ENCODE measurements at regions not wholly inside any gene's neighbourhood (a gene's known extent, or its start where the extent isn't known, plus 50 kb on each side); places are given as distances from the start of the nearest gene placed in this dataset.

- Histone ChIP-seq H3K9ac (ENCODE audit: insufficient read depth, low read length, poor library complexity, severe bottlenecking) (no peak overlapping the region), H3K36me3 (replicated peaks in 1 of 2; ENCODE audit: control insufficient read depth in 1 of 2, insufficient read depth in 2 of 2, low read length in 2 of 2) (no peaks in the 10 kb centered on the region), H3K27ac (ENCODE audit: low read depth in 1 of 2, low read length in 2 of 2) (no peak overlapping the region), H3K4me1 (ENCODE audit: control insufficient read depth in 1 of 2, insufficient read depth in 2 of 2, low read length in 2 of 2) (no peaks in the 10 kb centered on the region), H4K20me1 (ENCODE audit: insufficient read depth, low read length) (no peaks in the 10 kb centered on the region), H2AFZ (ENCODE audit: insufficient read depth, low read depth, low read length, poor library complexity, severe bottlenecking) (no peak overlapping the region), H3K27me3 (ENCODE audit: control insufficient read depth in 2 of 2, insufficient read depth in 2 of 2, low read length in 2 of 2) (no peaks in the 10 kb centered on the region), H3K9me3 (replicated peaks in 1 of 2; ENCODE audit: control insufficient read depth in 1 of 2, insufficient read depth in 1 of 2, low read length in 2 of 2) (peaks cover 0 to 9% of the 10 kb centered on the region in 2 donors), H3K4me3 (replicated peaks in 1 of 3; ENCODE audit: low read depth in 2 of 3, low read length in 3 of 3) (no peak overlapping the region), H3K79me2 (ENCODE audit: insufficient read depth, low read length) (no peaks in the 10 kb centered on the region), H3K4me2 (replicated peaks; ENCODE audit: extremely low read depth, low read length, poor library complexity, severe bottlenecking) (no peak overlapping the region)
- whole genome bisulfite sequencing (ENCODE audit: insufficient coverage), result no CpG with 5 or more reads among the region's 1 CpG
- no peak overlapping the region for H3K4me3 Mint-ChIP-seq
- H3K27me3 Mint-ChIP-seq (ENCODE audit: low read depth in 3 of 3), result no peaks in the 10 kb centered on the region
- H3K4me1 Mint-ChIP-seq, result no peaks in the 10 kb centered on the region
- H3K36me3 Mint-ChIP-seq, result no peaks in the 10 kb centered on the region
- TF ChIP-seq CTCF (IDR thresholded peaks at IDR 0.05), result no peak
- no peak for DNase-seq
- intact Hi-C loops (cut with micrococcal nuclease), result no loop called here
- peaks cover 1 to 8% (median 3%) of the 10 kb centered on the region in 7 donors for H3K9me3 Mint-ChIP-seq
- H3K27ac Mint-ChIP-seq, result no peak overlapping the region
These were observed 58.4 kb upstream of the MARCHF11 start for GRCh38 chr5:16238018-16238417.

GRCh38 chr5:16234598-16234997 lies 55.0 kb upstream of the MARCHF11 start:
- WGBS (ENCODE audit: insufficient coverage), result 89% methylated on average over 5 of the region's 6 CpGs
- H3K4me1 Mint-ChIP-seq, result no peaks in the 10 kb centered on the region

More at GRCh38 chr5:16234598-16234997, 55.0 kb upstream of the MARCHF11 start:
- no peak overlapping the region for H3K9ac ChIP-seq (ENCODE audit: insufficient read depth, low read length, poor library complexity, severe bottlenecking)
- no peaks in the 10 kb centered on the region for H3K79me2 ChIP-seq (ENCODE audit: insufficient read depth, low read length)
- H3K9me3 ChIP-seq (replicated peaks in 1 of 2; ENCODE audit: control insufficient read depth in 1 of 2, insufficient read depth in 1 of 2, low read length in 2 of 2), result peaks cover 0 to 7% of the 10 kb centered on the region in 2 donors
- H3K36me3 Mint-ChIP-seq, result no peaks in the 10 kb centered on the region
- intact Hi-C loops (cut with micrococcal nuclease), result no loop called here
- H3K27ac ChIP-seq (ENCODE audit: low read depth in 1 of 2, low read length in 2 of 2), result no peak overlapping the region
- H3K4me1 ChIP-seq (ENCODE audit: control insufficient read depth in 1 of 2, insufficient read depth in 2 of 2, low read length in 2 of 2), result no peaks in the 10 kb centered on the region
- no peaks in the 10 kb centered on the region for H3K27me3 Mint-ChIP-seq (ENCODE audit: low read depth in 3 of 3)
- no peak overlapping the region for H3K4me3 ChIP-seq (replicated peaks in 1 of 3; ENCODE audit: low read depth in 2 of 3, low read length in 3 of 3)
- H3K27me3 ChIP-seq (ENCODE audit: control insufficient read depth in 2 of 2, insufficient read depth in 2 of 2, low read length in 2 of 2), result no peaks in the 10 kb centered on the region
- no peak overlapping the region for H3K27ac Mint-ChIP-seq
- DNase-seq, result no peak
- TF ChIP-seq CTCF (IDR thresholded peaks at IDR 0.05), result no peak
- H2AFZ ChIP-seq (ENCODE audit: insufficient read depth, low read depth, low read length, poor library complexity, severe bottlenecking), result no peak overlapping the region
- peaks cover 0 to 7% (median 3%) of the 10 kb centered on the region in 7 donors for H3K9me3 Mint-ChIP-seq
- no peak overlapping the region for H3K4me3 Mint-ChIP-seq
- H3K36me3 ChIP-seq (replicated peaks in 1 of 2; ENCODE audit: control insufficient read depth in 1 of 2, insufficient read depth in 2 of 2, low read length in 2 of 2), result no peaks in the 10 kb centered on the region
- no peaks in the 10 kb centered on the region for H4K20me1 ChIP-seq (ENCODE audit: insufficient read depth, low read length)
- H3K4me2 ChIP-seq (replicated peaks; ENCODE audit: extremely low read depth, low read length, poor library complexity, severe bottlenecking), result no peak overlapping the region

Measured in CD14-positive monocyte (primary cell).